Liver (tissue), 8 donors: ENCODE measurements at regions not wholly inside any gene's neighbourhood (a gene's known extent, or its start where the extent isn't known, plus 50 kb on each side); places are given as distances from the start of the nearest gene placed in this dataset.

Source experiments
- DNase-seq: peaks from one replicate; pipeline ENCODE4 v3.0.0-alpha.2; 2017; ENCODE audit warnings: low spot score
- H3K27ac ChIP-seq, 2 donors: one replicate each; pipeline ENCODE4 v1.7.0; 2013; ENCODE audit warnings: inconsistent platforms in 2 of 2, low read length in 2 of 2, control low read depth in 1 of 2, low read depth in 1 of 2, mild to moderate bottlenecking in 1 of 2
- H3K27me3 ChIP-seq, 4 donors: one replicate each; pipeline versions ENCODE4 v1.6.1 to v1.7.0; 2013; ENCODE audit warnings: low read length in 3 of 4, inconsistent platforms in 1 of 4, mild to moderate bottlenecking in 1 of 4, moderate library complexity in 1 of 4; ENCODE audit not compliant: control insufficient read depth in 4 of 4, insufficient read depth in 4 of 4
- H3K36me3 ChIP-seq, 4 donors: one replicate each; pipeline versions ENCODE4 v1.6.1 to v1.7.0; 2013; ENCODE audit warnings: low read length in 3 of 4, mild to moderate bottlenecking in 3 of 4, low read depth in 1 of 4, moderate library complexity in 1 of 4; ENCODE audit not compliant: control insufficient read depth in 4 of 4, insufficient read depth in 3 of 4
- H3K4me1 ChIP-seq, 4 donors: one replicate each; pipeline versions ENCODE4 v1.6.1 to v1.7.0; 2013; ENCODE audit warnings: low read length in 3 of 4, mild to moderate bottlenecking in 3 of 4, moderate library complexity in 1 of 4; ENCODE audit not compliant: control insufficient read depth in 4 of 4, insufficient read depth in 4 of 4
- H3K4me3 ChIP-seq, 3 donors: one replicate each; pipeline versions ENCODE4 v1.6.1 to v1.7.0; 2013; ENCODE audit warnings: low read length in 3 of 3, control low read depth in 1 of 3, low read depth in 1 of 3, mild to moderate bottlenecking in 1 of 3
- H3K9ac ChIP-seq, 2 donors: one replicate each; pipeline ENCODE4 v1.7.0; 2013; ENCODE audit warnings: low read length in 2 of 2, mild to moderate bottlenecking in 2 of 2, moderate library complexity in 2 of 2, control low read depth in 1 of 2, low read depth in 1 of 2
- H3K9me3 ChIP-seq, 4 donors: one replicate each; pipeline versions ENCODE4 v1.6.1 to v1.7.0; 2013; ENCODE audit warnings: low read length in 3 of 4; ENCODE audit not compliant: control insufficient read depth in 4 of 4
- EGR1 ChIP-seq, 2 donors: IDR thresholded peaks; 2 replicates each; pipeline ENCODE4 v1.6.1; 2016 to 2018; ENCODE audit warnings: antibody characterized with exemption in 2 of 2, low read depth in 2 of 2
- FOXA1 ChIP-seq: IDR thresholded peaks from 2 replicates; pipeline ENCODE4 v1.6.1; 2016; ENCODE audit warnings: antibody characterized with exemption
- GABPA ChIP-seq, 2 donors: IDR thresholded peaks in 1 of 2; conservative IDR thresholded peaks in 1 of 2; 2 replicates each; pipeline ENCODE4 v1.6.1; 2016; ENCODE audit warnings: antibody characterized with exemption in 2 of 2, mild to moderate bottlenecking in 1 of 2, moderate library complexity in 1 of 2
- HNF4A ChIP-seq, 2 donors: conservative IDR thresholded peaks; 2 replicates each; pipeline ENCODE4 v1.6.1; 2016; ENCODE audit warnings: antibody characterized with exemption in 2 of 2, mild to moderate bottlenecking in 2 of 2
- JUND ChIP-seq, 2 donors: IDR thresholded peaks; 2 replicates each; pipeline ENCODE4 v1.6.1; 2016; ENCODE audit warnings: antibody characterized with exemption in 2 of 2
- NR2F2 ChIP-seq: IDR thresholded peaks from 2 replicates; pipeline ENCODE4 v1.6.1; 2016; ENCODE audit warnings: antibody characterized with exemption
- RAD21 ChIP-seq, 2 donors: IDR thresholded peaks; 2 replicates each; pipeline ENCODE4 v1.6.1; 2016; ENCODE audit warnings: antibody characterized with exemption in 2 of 2, mild to moderate bottlenecking in 2 of 2
- RXRA ChIP-seq, 2 donors: IDR thresholded peaks; 2 replicates each; pipeline ENCODE4 v1.6.1; 2017 to 2018; ENCODE audit warnings: antibody characterized with exemption in 2 of 2, mild to moderate bottlenecking in 1 of 2
- SP1 ChIP-seq: IDR thresholded peaks from 2 replicates; pipeline ENCODE4 v1.6.1; 2018; ENCODE audit warnings: antibody characterized with exemption, mild to moderate bottlenecking
- TAF1 ChIP-seq: conservative IDR thresholded peaks from 2 replicates; pipeline ENCODE4 v1.6.1; 2016; ENCODE audit warnings: antibody characterized with exemption, mild to moderate bottlenecking
- YY1 ChIP-seq: IDR thresholded peaks from 2 replicates; pipeline ENCODE4 v1.6.1; 2016; ENCODE audit warnings: antibody characterized with exemption, mild to moderate bottlenecking
- WGBS: extraction: QIAGEN DNeasy Blood & Tissue Kit; methylation state at CpG from one replicate; pipeline ENCODE4 v1.1.7; 2013; 5-methylcytosine and 5-hydroxymethylcytosine counted together
- TF ChIP-seq, protein P1 (sequence below): IDR thresholded peaks from 2 replicates; pipeline ENCODE4 v1.6.1; 2016; ENCODE audit warnings: antibody characterized with exemption
- TF ChIP-seq, protein P2 (sequence below): IDR thresholded peaks from 2 replicates; pipeline ENCODE4 v1.6.1; 2016; ENCODE audit warnings: antibody characterized with exemption, mild to moderate bottlenecking
- TF ChIP-seq, protein P3 (sequence below): IDR thresholded peaks from 2 replicates; pipeline ENCODE4 v1.6.1; 2016; ENCODE audit warnings: antibody characterized with exemption
- TF ChIP-seq, protein P4 (sequence below): IDR thresholded peaks from 2 replicates; pipeline ENCODE4 v1.6.1; 2016; ENCODE audit warnings: antibody characterized with exemption
- TF ChIP-seq, protein P5 (sequence below): fragments of 150-350 bp; IDR thresholded peaks from 2 replicates; pipeline ENCODE4 v1.5.1; 2017; ENCODE audit warnings: improper control_type of control experiment, low read depth, low read length; ENCODE audit not compliant: missing input control
- donor health status: healthy.
- donor health status: healthy.
- donor health status: healthy.
- donor health status: healthy.
- donor health status: healthy.

DNA sequence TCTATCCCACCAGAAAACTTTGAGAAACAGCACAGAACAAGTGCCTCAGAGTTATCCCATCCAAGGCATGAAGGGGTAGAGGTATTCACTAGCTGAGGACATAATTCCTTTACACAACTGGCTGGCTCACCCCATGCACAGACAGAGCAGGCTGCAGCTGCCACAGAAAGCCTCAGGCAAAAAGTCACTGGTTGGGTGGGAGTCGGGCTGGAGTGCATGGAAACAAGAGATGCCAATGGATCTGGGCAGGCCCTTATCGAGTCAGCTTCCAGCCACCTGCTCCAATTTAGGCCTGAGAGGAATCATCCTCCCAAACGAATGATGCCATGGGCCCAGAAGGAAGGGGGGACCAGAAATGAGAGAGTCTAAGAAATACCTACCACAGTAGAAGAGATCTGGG, 83.0 kb downstream of the RSL24D1 start:
- Histone ChIP-seq H3K4me1 (no peaks in the 10 kb centered on the region), H3K36me3 (no peaks in the 10 kb centered on the region), H3K27ac (no peak overlapping the region), H3K9ac (no peak overlapping the region), H3K4me3 (no peak overlapping the region), H3K27me3 (no peaks in the 10 kb centered on the region), H3K9me3 (no peaks in the 10 kb centered on the region)
- TF ChIP-seq TAF1 (no peak), HNF4A (conservative IDR thresholded peaks at IDR 0.05) (no peak), YY1 (no peak), GABPA (IDR thresholded peaks at IDR 0.05 in 1 of 2, conservative IDR thresholded peaks at IDR 0.05 in 1 of 2) (no peak), NR2F2 (no peak), JUND (IDR thresholded peaks at IDR 0.05) (no peak), RXRA (IDR thresholded peaks at IDR 0.05) (no peak), EGR1 (IDR thresholded peaks at IDR 0.05; ENCODE audit: low read depth in 2 of 2) (no peak), SP1 (no peak)
- TF ChIP-seq, protein P1, sequence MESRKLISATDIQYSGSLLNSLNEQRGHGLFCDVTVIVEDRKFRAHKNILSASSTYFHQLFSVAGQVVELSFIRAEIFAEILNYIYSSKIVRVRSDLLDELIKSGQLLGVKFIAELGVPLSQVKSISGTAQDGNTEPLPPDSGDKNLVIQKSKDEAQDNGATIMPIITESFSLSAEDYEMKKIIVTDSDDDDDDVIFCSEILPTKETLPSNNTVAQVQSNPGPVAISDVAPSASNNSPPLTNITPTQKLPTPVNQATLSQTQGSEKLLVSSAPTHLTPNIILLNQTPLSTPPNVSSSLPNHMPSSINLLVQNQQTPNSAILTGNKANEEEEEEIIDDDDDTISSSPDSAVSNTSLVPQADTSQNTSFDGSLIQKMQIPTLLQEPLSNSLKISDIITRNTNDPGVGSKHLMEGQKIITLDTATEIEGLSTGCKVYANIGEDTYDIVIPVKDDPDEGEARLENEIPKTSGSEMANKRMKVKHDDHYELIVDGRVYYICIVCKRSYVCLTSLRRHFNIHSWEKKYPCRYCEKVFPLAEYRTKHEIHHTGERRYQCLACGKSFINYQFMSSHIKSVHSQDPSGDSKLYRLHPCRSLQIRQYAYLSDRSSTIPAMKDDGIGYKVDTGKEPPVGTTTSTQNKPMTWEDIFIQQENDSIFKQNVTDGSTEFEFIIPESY = no peak
- TF ChIP-seq, protein P2, sequence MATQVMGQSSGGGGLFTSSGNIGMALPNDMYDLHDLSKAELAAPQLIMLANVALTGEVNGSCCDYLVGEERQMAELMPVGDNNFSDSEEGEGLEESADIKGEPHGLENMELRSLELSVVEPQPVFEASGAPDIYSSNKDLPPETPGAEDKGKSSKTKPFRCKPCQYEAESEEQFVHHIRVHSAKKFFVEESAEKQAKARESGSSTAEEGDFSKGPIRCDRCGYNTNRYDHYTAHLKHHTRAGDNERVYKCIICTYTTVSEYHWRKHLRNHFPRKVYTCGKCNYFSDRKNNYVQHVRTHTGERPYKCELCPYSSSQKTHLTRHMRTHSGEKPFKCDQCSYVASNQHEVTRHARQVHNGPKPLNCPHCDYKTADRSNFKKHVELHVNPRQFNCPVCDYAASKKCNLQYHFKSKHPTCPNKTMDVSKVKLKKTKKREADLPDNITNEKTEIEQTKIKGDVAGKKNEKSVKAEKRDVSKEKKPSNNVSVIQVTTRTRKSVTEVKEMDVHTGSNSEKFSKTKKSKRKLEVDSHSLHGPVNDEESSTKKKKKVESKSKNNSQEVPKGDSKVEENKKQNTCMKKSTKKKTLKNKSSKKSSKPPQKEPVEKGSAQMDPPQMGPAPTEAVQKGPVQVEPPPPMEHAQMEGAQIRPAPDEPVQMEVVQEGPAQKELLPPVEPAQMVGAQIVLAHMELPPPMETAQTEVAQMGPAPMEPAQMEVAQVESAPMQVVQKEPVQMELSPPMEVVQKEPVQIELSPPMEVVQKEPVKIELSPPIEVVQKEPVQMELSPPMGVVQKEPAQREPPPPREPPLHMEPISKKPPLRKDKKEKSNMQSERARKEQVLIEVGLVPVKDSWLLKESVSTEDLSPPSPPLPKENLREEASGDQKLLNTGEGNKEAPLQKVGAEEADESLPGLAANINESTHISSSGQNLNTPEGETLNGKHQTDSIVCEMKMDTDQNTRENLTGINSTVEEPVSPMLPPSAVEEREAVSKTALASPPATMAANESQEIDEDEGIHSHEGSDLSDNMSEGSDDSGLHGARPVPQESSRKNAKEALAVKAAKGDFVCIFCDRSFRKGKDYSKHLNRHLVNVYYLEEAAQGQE = no peak
- TF ChIP-seq, protein P3, sequence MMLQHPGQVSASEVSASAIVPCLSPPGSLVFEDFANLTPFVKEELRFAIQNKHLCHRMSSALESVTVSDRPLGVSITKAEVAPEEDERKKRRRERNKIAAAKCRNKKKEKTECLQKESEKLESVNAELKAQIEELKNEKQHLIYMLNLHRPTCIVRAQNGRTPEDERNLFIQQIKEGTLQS = no peak
- 81% methylated on average over 3 of the region's 3 CpGs for WGBS
- no peak for DNase-seq

DNA sequence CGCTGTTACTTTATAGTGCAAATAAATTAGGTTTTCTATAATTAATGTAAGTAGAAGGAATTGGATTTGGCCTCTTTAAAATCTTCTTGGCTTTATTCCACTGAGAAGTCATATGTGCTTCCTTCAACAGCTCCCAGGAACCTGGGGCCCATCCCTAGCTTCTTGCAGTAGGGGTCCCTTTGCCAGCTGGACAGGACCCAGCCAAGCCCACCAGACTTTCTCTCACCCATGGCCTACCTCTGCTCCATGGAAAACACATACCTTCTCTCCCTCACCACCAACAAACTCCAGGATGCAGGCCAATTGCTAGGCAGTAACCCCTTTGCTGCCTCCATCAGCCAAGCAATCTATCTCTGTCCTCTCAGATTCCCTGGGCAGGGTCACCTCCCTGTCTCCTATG, 84.0 kb downstream of the RSL24D1 start:
- no peak for DNase-seq
- no peaks in the 10 kb centered on the region for H3K27me3 ChIP-seq
- no peaks in the 10 kb centered on the region for H3K36me3 ChIP-seq
- TF ChIP-seq JUND (IDR thresholded peaks at IDR 0.05) (no peak), RAD21 (IDR thresholded peaks at IDR 0.05) (no peak), TAF1 (no peak), SP1 (no peak), FOXA1 (no peak), RXRA (IDR thresholded peaks at IDR 0.05) (no peak), NR2F2 (no peak)
- TF ChIP-seq, protein P4, sequence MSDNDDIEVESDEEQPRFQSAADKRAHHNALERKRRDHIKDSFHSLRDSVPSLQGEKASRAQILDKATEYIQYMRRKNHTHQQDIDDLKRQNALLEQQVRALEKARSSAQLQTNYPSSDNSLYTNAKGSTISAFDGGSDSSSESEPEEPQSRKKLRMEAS = no peak
- TF ChIP-seq, protein P1 = no peak
- TF ChIP-seq, protein P3 = no peak
- TF ChIP-seq, protein P5, sequence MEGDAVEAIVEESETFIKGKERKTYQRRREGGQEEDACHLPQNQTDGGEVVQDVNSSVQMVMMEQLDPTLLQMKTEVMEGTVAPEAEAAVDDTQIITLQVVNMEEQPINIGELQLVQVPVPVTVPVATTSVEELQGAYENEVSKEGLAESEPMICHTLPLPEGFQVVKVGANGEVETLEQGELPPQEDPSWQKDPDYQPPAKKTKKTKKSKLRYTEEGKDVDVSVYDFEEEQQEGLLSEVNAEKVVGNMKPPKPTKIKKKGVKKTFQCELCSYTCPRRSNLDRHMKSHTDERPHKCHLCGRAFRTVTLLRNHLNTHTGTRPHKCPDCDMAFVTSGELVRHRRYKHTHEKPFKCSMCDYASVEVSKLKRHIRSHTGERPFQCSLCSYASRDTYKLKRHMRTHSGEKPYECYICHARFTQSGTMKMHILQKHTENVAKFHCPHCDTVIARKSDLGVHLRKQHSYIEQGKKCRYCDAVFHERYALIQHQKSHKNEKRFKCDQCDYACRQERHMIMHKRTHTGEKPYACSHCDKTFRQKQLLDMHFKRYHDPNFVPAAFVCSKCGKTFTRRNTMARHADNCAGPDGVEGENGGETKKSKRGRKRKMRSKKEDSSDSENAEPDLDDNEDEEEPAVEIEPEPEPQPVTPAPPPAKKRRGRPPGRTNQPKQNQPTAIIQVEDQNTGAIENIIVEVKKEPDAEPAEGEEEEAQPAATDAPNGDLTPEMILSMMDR = no peak
- H3K27ac ChIP-seq = no peak overlapping the region
- H3K4me3 ChIP-seq = no peak overlapping the region
- WGBS = 80% methylated on average over 1 of the region's 1 CpG
- H3K9ac ChIP-seq = no peak overlapping the region
- no peaks in the 10 kb centered on the region for H3K4me1 ChIP-seq
- no peaks in the 10 kb centered on the region for H3K9me3 ChIP-seq
